Activated naive CD4-positive, alpha-beta T cell treated with anti-CD3 and anti-CD28 coated beads for 36 hours (primary cell): ENCODE measurements at regions not wholly inside any gene's neighbourhood (a gene's known extent, or its start where the extent isn't known, plus 50 kb on each side); places are given as distances from the start of the nearest gene placed in this dataset.

Experiments
- CTCF ChIA-PET: fragments of 350-600 bp; sonication (Branson Sonifier 250); formaldehyde crosslinking; loops from one replicate; lab custom pipeline; 2021; ENCODE audit warnings: antibody characterized with exemption; lab: Charles Lee
- DNase-seq: peaks from one replicate; pipeline ENCODE4 v3.0.0-alpha.2; 2020
- H3K27ac Mint-ChIP-seq: one replicate; pipeline ENCODE4 v1.8.0; 2021; ENCODE audit warnings: mild to moderate bottlenecking, mixed read lengths
- H3K27me3 Mint-ChIP-seq: one replicate; pipeline ENCODE4 v1.8.0; 2021; ENCODE audit warnings: low read depth, mixed read lengths
- H3K36me3 Mint-ChIP-seq: one replicate; pipeline ENCODE4 v1.8.0; 2021; ENCODE audit warnings: low read depth, mixed read lengths
- H3K4me1 Mint-ChIP-seq: one replicate; pipeline ENCODE4 v1.8.0; 2021; ENCODE audit warnings: low read depth, mixed read lengths
- H3K4me3 Mint-ChIP-seq: one replicate; pipeline ENCODE4 v1.8.0; 2021; ENCODE audit warnings: mild to moderate bottlenecking, moderate library complexity, mixed read lengths
- H3K9me3 Mint-ChIP-seq: one replicate; pipeline ENCODE4 v1.8.0; 2021; ENCODE audit warnings: mixed read lengths
- intact Hi-C: fragments of 100-400 bp; cut with micrococcal nuclease; formaldehyde crosslinking; loops from one replicate; pipeline ENCODE4 v1.15.1; 2023

- Mint-ChIP-seq H3K27ac (no peak overlapping the region), H3K36me3 (no peaks in the 10 kb centered on the region), H3K27me3 (no peaks in the 10 kb centered on the region), H3K4me3 (no peak overlapping the region), H3K9me3 (no peaks in the 10 kb centered on the region), H3K4me1 (no peaks in the 10 kb centered on the region)
- CTCF ChIA-PET = no interaction called here
- intact Hi-C loops = no loop called here
- no peak for DNase-seq
These were observed 779.3 kb upstream of the WWC1 start for GRCh38 chr5:167512111-167512510.

GRCh38 chr5:167513381-167513780 lies 778.1 kb upstream of the WWC1 start:
- no peaks in the 10 kb centered on the region for H3K27me3 Mint-ChIP-seq
- no peaks in the 10 kb centered on the region for H3K9me3 Mint-ChIP-seq
- CTCF ChIA-PET = no interaction called here
- no peak overlapping the region for H3K27ac Mint-ChIP-seq
- H3K36me3 Mint-ChIP-seq = no peaks in the 10 kb centered on the region
- no peak overlapping the region for H3K4me3 Mint-ChIP-seq
- no peaks in the 10 kb centered on the region for H3K4me1 Mint-ChIP-seq
- intact Hi-C loops = no loop called here
- no peak for DNase-seq

- Mint-ChIP-seq H3K4me1 (no peaks in the 10 kb centered on the region), H3K27ac (no peak overlapping the region), H3K4me3 (no peak overlapping the region), H3K36me3 (no peaks in the 10 kb centered on the region), H3K9me3 (no peaks in the 10 kb centered on the region), H3K27me3 (no peaks in the 10 kb centered on the region)
- no peak for DNase-seq
- CTCF ChIA-PET = no interaction called here
- intact Hi-C loops = no loop called here
These were observed 777.0 kb upstream of the WWC1 start for GRCh38 chr5:167514461-167514860.

- CTCF ChIA-PET = no interaction called here
- no peaks in the 10 kb centered on the region for H3K4me1 Mint-ChIP-seq
- intact Hi-C loops = no loop called here
- H3K27ac Mint-ChIP-seq = no peak overlapping the region
- DNase-seq = no peak
- peaks cover 3% of the 10 kb centered on the region for H3K9me3 Mint-ChIP-seq
- H3K27me3 Mint-ChIP-seq = peaks cover 2% of the 10 kb centered on the region
- no peaks in the 10 kb centered on the region for H3K36me3 Mint-ChIP-seq
- H3K4me3 Mint-ChIP-seq = no peak overlapping the region
These were observed 766.4 kb upstream of the WWC1 start for GRCh38 chr5:167525004-167525403.

- DNase-seq = no peak
- CTCF ChIA-PET = no interaction called here
- Mint-ChIP-seq H3K27ac (no peak overlapping the region), H3K9me3 (no peaks in the 10 kb centered on the region), H3K27me3 (peaks cover 2% of the 10 kb centered on the region), H3K4me1 (no peaks in the 10 kb centered on the region), H3K36me3 (no peaks in the 10 kb centered on the region), H3K4me3 (no peak overlapping the region)
- intact Hi-C loops = no loop called here
These were observed 762.8 kb upstream of the WWC1 start for GRCh38 chr5:167528651-167529050.

- H3K36me3 Mint-ChIP-seq = no peaks in the 10 kb centered on the region
- H3K27ac Mint-ChIP-seq = no peak overlapping the region
- CTCF ChIA-PET = no interaction called here
- intact Hi-C loops = no loop called here
- H3K27me3 Mint-ChIP-seq = no peaks in the 10 kb centered on the region
- no peaks in the 10 kb centered on the region for H3K4me1 Mint-ChIP-seq
- peaks cover 2% of the 10 kb centered on the region for H3K9me3 Mint-ChIP-seq
- no peak for DNase-seq
- H3K4me3 Mint-ChIP-seq = no peak overlapping the region
These were observed 760.9 kb upstream of the WWC1 start for GRCh38 chr5:167530548-167530947.

- Mint-ChIP-seq H3K27me3 (no peaks in the 10 kb centered on the region), H3K4me3 (no peak overlapping the region), H3K9me3 (peaks cover 5% of the 10 kb centered on the region), H3K27ac (no peak overlapping the region), H3K36me3 (no peaks in the 10 kb centered on the region), H3K4me1 (no peaks in the 10 kb centered on the region)
- intact Hi-C loops = no loop called here
- no peak for DNase-seq
- CTCF ChIA-PET = no interaction called here
These were observed 757.3 kb upstream of the WWC1 start for GRCh38 chr5:167533814-167534795.

- intact Hi-C loops = no loop called here
- H3K4me3 Mint-ChIP-seq = no peak overlapping the region
- no peak overlapping the region for H3K27ac Mint-ChIP-seq
- CTCF ChIA-PET = no interaction called here
- H3K36me3 Mint-ChIP-seq = no peaks in the 10 kb centered on the region
- H3K4me1 Mint-ChIP-seq = no peaks in the 10 kb centered on the region
- H3K9me3 Mint-ChIP-seq = peaks cover 3% of the 10 kb centered on the region
- DNase-seq = no peak
- no peaks in the 10 kb centered on the region for H3K27me3 Mint-ChIP-seq
These were observed 751.7 kb upstream of the WWC1 start for GRCh38 chr5:167539747-167540146.

GRCh38 chr5:167546270-167546669 lies 745.2 kb upstream of the WWC1 start:
- no peaks in the 10 kb centered on the region for H3K4me1 Mint-ChIP-seq
- no peaks in the 10 kb centered on the region for H3K36me3 Mint-ChIP-seq
- H3K4me3 Mint-ChIP-seq = no peak overlapping the region
- CTCF ChIA-PET = no interaction called here
- no peak overlapping the region for H3K27ac Mint-ChIP-seq
- H3K9me3 Mint-ChIP-seq = no peaks in the 10 kb centered on the region
- no peak for DNase-seq
- intact Hi-C loops = no loop called here
- H3K27me3 Mint-ChIP-seq = no peaks in the 10 kb centered on the region

- H3K27ac Mint-ChIP-seq = no peak overlapping the region
- no peaks in the 10 kb centered on the region for H3K4me1 Mint-ChIP-seq
- no peaks in the 10 kb centered on the region for H3K9me3 Mint-ChIP-seq
- H3K27me3 Mint-ChIP-seq = no peaks in the 10 kb centered on the region
- no peak overlapping the region for H3K4me3 Mint-ChIP-seq
- DNase-seq = no peak
- H3K36me3 Mint-ChIP-seq = no peaks in the 10 kb centered on the region
- CTCF ChIA-PET = no interaction called here
- intact Hi-C loops = no loop called here
These were observed 739.1 kb upstream of the WWC1 start for GRCh38 chr5:167552356-167552755.

- CTCF ChIA-PET = interaction anchor here (0.5 kb wide), 1 partner anchor 159 kb away, joined by 3 read pairs; no protein-coding TSS in a partner anchor
- Mint-ChIP-seq H3K4me3 (no peak overlapping the region), H3K27ac (no peak overlapping the region), H3K27me3 (no peaks in the 10 kb centered on the region), H3K36me3 (no peaks in the 10 kb centered on the region), H3K4me1 (no peaks in the 10 kb centered on the region), H3K9me3 (no peaks in the 10 kb centered on the region)
- intact Hi-C loops = no loop called here
- DNase-seq = no peak
These were observed 737.9 kb upstream of the WWC1 start for GRCh38 chr5:167553511-167553910.

GRCh38 chr5:167554564-167555290 lies 736.7 kb upstream of the WWC1 start:
- CTCF ChIA-PET = interaction anchor here (0.6 kb wide), 1 partner anchor 677 kb away, joined by 4 read pairs; no protein-coding TSS in a partner anchor
- H3K9me3 Mint-ChIP-seq = no peaks in the 10 kb centered on the region
- DNase-seq = no peak
- H3K4me3 Mint-ChIP-seq = no peak overlapping the region
- no peaks in the 10 kb centered on the region for H3K36me3 Mint-ChIP-seq
- no peaks in the 10 kb centered on the region for H3K4me1 Mint-ChIP-seq
- no peak overlapping the region for H3K27ac Mint-ChIP-seq
- no peaks in the 10 kb centered on the region for H3K27me3 Mint-ChIP-seq
- intact Hi-C loops = no loop called here
